Upper lobe of right lung (tissue), 1 donor: ENCODE measurements at regions not wholly inside any gene's neighbourhood (a gene's known extent, or its start where the extent isn't known, plus 50 kb on each side); places are given as distances from the start of the nearest gene placed in this dataset.

Experiments
- ATAC-seq: fragments of 200-7000 bp; cut with Tn5 transposase; one replicate; pipeline ENCODE4 v1.9.1; 2020; ENCODE audit warnings: mild to moderate bottlenecking, moderate library complexity
- DNase-seq: peaks from one replicate; pipeline ENCODE4 v3.0.0-alpha.2; 2020
- H3K27ac ChIP-seq: fragments of 200-600 bp; one replicate; pipeline ENCODE4 v1.8.0; 2022
- H3K27me3 ChIP-seq: fragments of 200-600 bp; one replicate; pipeline ENCODE4 v1.8.0; 2022; ENCODE audit warnings: mild to moderate bottlenecking
- H3K36me3 ChIP-seq: fragments of 200-600 bp; one replicate; pipeline ENCODE4 v1.8.0; 2022
- H3K4me1 ChIP-seq: fragments of 200-600 bp; one replicate; pipeline ENCODE4 v1.8.0; 2022
- H3K4me3 ChIP-seq: fragments of 200-600 bp; one replicate; pipeline ENCODE4 v1.8.0; 2022; ENCODE audit warnings: mild to moderate bottlenecking
- H3K9me3 ChIP-seq: fragments of 200-600 bp; one replicate; pipeline ENCODE4 v1.8.0; 2022
- intact Hi-C: fragments of 100-400 bp; cut with DNase I; formaldehyde crosslinking; loops from one replicate; pipeline ENCODE4 v1.11.0; 2022
- TF ChIP-seq, protein P1 (sequence below): fragments of 200-600 bp; IDR thresholded peaks from one replicate; pipeline ENCODE4 v1.8.0; 2022; ENCODE audit warnings: antibody characterized with exemption
- donor health status: DM: no; HTN: yes; CAD: no; lungs with severe emphysema.

DNA sequence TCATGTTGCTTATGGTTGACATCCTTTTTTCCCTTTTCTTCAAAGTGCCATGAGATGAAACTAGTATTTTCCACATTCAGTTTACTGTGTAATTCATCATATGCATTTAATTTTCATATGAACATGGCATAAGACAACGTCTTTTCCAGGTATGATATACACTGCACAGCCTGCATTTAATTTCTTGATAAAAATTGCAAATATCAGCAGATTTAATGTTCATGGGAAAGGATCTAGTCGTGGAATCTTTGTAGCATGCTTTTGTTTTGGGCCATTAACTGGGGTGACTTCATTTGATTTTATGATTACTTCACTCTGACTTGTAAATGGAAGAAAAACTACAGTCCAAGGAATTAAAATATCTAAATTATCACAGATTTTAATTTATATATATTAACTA, 837.3 kb downstream of the IPMK start:
- TF ChIP-seq, protein P1, sequence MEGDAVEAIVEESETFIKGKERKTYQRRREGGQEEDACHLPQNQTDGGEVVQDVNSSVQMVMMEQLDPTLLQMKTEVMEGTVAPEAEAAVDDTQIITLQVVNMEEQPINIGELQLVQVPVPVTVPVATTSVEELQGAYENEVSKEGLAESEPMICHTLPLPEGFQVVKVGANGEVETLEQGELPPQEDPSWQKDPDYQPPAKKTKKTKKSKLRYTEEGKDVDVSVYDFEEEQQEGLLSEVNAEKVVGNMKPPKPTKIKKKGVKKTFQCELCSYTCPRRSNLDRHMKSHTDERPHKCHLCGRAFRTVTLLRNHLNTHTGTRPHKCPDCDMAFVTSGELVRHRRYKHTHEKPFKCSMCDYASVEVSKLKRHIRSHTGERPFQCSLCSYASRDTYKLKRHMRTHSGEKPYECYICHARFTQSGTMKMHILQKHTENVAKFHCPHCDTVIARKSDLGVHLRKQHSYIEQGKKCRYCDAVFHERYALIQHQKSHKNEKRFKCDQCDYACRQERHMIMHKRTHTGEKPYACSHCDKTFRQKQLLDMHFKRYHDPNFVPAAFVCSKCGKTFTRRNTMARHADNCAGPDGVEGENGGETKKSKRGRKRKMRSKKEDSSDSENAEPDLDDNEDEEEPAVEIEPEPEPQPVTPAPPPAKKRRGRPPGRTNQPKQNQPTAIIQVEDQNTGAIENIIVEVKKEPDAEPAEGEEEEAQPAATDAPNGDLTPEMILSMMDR: no peak
- H3K4me1 ChIP-seq: no peaks in the 10 kb centered on the region
- intact Hi-C loops: no loop called here
- no peaks in the 10 kb centered on the region for H3K36me3 ChIP-seq
- H3K27me3 ChIP-seq: no peaks in the 10 kb centered on the region
- DNase-seq (no peak), ATAC-seq (no peak)
- H3K9me3 ChIP-seq: no peaks in the 10 kb centered on the region
- no peak overlapping the region for H3K4me3 ChIP-seq
- H3K27ac ChIP-seq: no peak overlapping the region

DNA sequence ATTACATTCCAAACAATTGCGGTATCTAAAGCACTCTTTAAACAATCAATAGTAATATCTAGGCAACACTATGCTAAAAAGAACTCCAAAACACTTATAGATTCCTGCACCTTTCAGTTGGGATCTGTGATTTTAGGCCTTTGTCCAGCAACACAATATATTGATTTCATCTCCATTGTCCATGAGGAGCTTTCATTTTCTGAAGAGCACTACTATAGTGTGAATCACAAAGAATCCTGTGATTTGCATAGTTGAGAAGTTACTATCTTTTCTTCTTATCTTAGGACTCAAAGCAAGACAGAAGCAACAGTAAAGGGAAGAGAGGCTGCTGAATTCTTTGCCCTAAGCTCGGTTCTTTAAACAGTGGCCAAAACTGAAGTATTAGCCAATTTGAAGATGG, 846.8 kb downstream of the IPMK start:
- no peak for ATAC-seq
- intact Hi-C loops: no loop called here
- H3K27ac ChIP-seq: no peak overlapping the region
- no peak overlapping the region for H3K4me3 ChIP-seq
- H3K9me3 ChIP-seq: no peaks in the 10 kb centered on the region
- H3K4me1 ChIP-seq: no peaks in the 10 kb centered on the region
- H3K36me3 ChIP-seq: no peaks in the 10 kb centered on the region
- no peaks in the 10 kb centered on the region for H3K27me3 ChIP-seq
- TF ChIP-seq, protein P1: no peak
- DNase-seq: no peak

DNA sequence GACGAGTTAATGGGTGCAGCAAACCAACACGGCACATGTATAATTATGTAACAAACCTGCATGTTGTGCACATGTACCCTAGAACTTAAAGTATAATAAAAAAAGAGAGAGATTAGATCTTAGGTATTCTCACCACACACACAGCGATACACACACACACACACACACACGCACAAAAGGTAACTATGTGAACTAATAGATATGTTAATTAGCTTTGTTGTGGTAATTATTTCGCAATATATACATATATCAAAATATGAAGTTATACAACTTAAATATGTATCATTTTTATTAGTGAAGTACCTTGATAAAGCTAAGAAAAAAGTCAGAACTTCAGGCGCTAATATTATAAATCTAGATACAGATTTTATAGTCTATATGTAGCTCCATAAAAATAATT, 849.2 kb downstream of the IPMK start:
- no peak for DNase-seq
- no peaks in the 10 kb centered on the region for H3K9me3 ChIP-seq
- TF ChIP-seq, protein P1: no peak
- no peak for ATAC-seq
- no peak overlapping the region for H3K27ac ChIP-seq
- no peak overlapping the region for H3K4me3 ChIP-seq
- intact Hi-C loops: no loop called here
- H3K27me3 ChIP-seq: no peaks in the 10 kb centered on the region
- no peaks in the 10 kb centered on the region for H3K4me1 ChIP-seq
- H3K36me3 ChIP-seq: no peaks in the 10 kb centered on the region

DNA sequence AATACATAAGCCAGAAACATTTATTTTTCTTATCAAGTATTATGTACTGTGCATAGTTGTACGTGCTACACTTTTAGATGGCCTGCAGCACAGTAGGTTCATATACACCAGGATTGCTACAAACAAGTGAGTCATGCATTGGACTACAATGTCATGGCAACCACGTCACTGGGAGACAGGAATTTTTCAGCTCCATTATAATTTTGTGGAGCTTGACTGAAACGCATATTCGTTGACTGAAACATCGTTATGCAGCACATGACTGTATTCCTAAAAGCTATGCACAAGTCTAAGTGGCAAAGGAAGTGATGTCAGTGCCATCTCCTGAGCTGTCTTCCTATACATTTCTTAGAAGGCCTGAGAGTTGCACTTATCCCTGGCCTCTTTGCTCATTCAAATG, 871.8 kb downstream of the IPMK start:
- intact Hi-C loops: no loop called here
- Histone ChIP-seq H3K27ac (no peak overlapping the region), H3K4me3 (no peak overlapping the region), H3K9me3 (no peaks in the 10 kb centered on the region), H3K27me3 (no peaks in the 10 kb centered on the region), H3K4me1 (no peaks in the 10 kb centered on the region), H3K36me3 (no peaks in the 10 kb centered on the region)
- TF ChIP-seq, protein P1: no peak
- ATAC-seq: no peak
- DNase-seq: no peak

DNA sequence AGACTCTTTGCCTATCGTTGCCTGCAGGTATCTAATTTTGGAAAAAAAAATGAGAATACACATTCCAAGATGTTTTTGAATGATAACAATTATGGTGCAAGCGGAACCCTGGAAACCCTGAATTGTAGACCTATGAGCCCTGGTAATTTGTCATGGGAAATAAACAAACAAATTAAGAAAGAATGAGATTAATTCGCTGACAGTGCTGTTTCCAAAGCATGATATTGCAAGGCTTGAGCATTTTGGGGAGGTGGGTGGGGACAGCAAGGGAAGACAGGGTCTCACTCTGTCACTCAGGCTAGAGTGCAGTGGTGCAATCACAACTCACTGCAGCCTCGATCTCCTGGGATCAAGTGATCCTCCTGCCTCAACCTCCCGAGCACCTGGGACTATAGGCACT, 900.3 kb downstream of the IPMK start:
- no peaks in the 10 kb centered on the region for H3K9me3 ChIP-seq
- no peaks in the 10 kb centered on the region for H3K36me3 ChIP-seq
- H3K27ac ChIP-seq: no peak overlapping the region
- TF ChIP-seq, protein P1: no peak
- no peaks in the 10 kb centered on the region for H3K4me1 ChIP-seq
- no peaks in the 10 kb centered on the region for H3K27me3 ChIP-seq
- ATAC-seq (no peak), DNase-seq (no peak)
- intact Hi-C loops: no loop called here
- no peak overlapping the region for H3K4me3 ChIP-seq

DNA sequence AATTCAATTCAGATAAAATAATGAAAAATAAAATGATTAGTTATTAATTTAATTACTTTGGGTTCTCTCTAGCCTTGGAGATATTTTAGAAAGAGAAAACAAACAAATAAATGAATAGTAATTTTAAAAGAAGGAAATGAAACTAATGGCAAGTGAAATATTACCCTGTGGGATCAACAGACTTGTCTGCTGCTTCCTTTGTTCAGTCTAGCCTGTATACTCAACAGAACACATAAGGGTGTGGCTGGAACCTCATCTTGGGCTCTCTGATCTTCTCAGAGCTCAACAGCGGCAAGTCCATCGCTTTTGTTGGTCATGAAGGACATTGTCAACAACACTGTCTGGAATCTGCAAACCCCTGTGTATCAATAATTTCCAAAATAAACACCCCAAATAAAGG, 904.9 kb downstream of the IPMK start:
- DNase-seq (no peak), ATAC-seq (no peak)
- H3K27ac ChIP-seq: no peak overlapping the region
- no peaks in the 10 kb centered on the region for H3K36me3 ChIP-seq
- H3K4me3 ChIP-seq: no peak overlapping the region
- H3K4me1 ChIP-seq: no peaks in the 10 kb centered on the region
- H3K9me3 ChIP-seq: no peaks in the 10 kb centered on the region
- TF ChIP-seq, protein P1: no peak
- H3K27me3 ChIP-seq: no peaks in the 10 kb centered on the region
- intact Hi-C loops: no loop called here
